Mesodermal cell (in vitro differentiated cells): ENCODE measurements at regions not wholly inside any gene's neighbourhood (a gene's known extent, or its start where the extent isn't known, plus 50 kb on each side); places are given as distances from the start of the nearest gene placed in this dataset.
"Not testable (repeated sequence)": the region's sequence is repeated elsewhere in the genome, so short reads cannot be mapped to it uniquely, and the experiment has no call there.

Source experiments
- H3K27ac ChIP-seq: 2 replicates; pipeline ENCODE4 v1.7.0; 2013; ENCODE audit warnings: mild to moderate bottlenecking, low read depth, low read length, moderate library complexity; ENCODE audit not compliant: severe bottlenecking
- H3K36me3 ChIP-seq: 2 replicates; pipeline ENCODE4 v1.7.1; 2013; ENCODE audit warnings: mild to moderate bottlenecking, low read length, moderate library complexity; ENCODE audit not compliant: control insufficient read depth, insufficient read depth
- H3K4me1 ChIP-seq: one replicate; pipeline ENCODE4 v1.7.1; 2013; ENCODE audit warnings: mild to moderate bottlenecking, low read length; ENCODE audit not compliant: insufficient read depth, control insufficient read depth, poor library complexity, severe bottlenecking
- H3K4me3 ChIP-seq: 2 replicates; pipeline ENCODE4 v1.7.0; 2013; ENCODE audit warnings: low read length, control low read depth, mild to moderate bottlenecking; ENCODE audit not compliant: insufficient read depth, poor library complexity, severe bottlenecking; ENCODE audit errors: extremely low read depth
- H3K9me3 ChIP-seq: 2 replicates; pipeline ENCODE4 v1.7.1; 2013; ENCODE audit warnings: mild to moderate bottlenecking, low read length, moderate library complexity; ENCODE audit not compliant: control insufficient read depth
- WGBS, 2 experiments: methylation state at CpG; one replicate each; pipeline ENCODE4 v1.1.5; 2013; ENCODE audit warnings: missing lambda C conversion rate in 2 of 2; ENCODE audit not compliant: insufficient coverage in 2 of 2; 5-methylcytosine and 5-hydroxymethylcytosine counted together

DNA sequence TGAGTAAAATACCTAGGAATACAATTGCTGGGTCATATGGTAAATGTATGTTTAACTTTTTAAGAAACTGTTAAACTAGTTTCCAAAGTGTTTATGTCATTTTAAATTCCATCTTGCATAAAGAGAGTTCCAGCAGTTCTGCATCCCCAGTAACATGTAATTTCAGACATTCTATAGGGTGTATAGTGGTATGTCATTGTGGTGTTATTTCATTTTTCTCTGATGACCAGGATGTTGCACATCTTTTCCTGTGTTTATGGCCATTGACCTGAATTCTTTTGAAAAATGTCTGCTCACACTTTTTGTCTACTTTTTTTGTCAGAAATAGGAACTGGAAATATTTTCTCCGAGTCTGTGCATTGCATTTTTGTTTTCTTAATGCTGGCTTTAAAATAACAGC, 128.9 kb downstream of the TMEM200A start:
- Histone ChIP-seq H3K4me1 (no peaks in the 10 kb centered on the region), H3K27ac (no peak overlapping the region), H3K36me3 (no peaks in the 10 kb centered on the region), H3K9me3 (no peaks in the 10 kb centered on the region), H3K4me3 (no peak overlapping the region)
- 60 to 100% methylated on average over 1 of the region's 1 CpG for WGBS, 2 experiments

DNA sequence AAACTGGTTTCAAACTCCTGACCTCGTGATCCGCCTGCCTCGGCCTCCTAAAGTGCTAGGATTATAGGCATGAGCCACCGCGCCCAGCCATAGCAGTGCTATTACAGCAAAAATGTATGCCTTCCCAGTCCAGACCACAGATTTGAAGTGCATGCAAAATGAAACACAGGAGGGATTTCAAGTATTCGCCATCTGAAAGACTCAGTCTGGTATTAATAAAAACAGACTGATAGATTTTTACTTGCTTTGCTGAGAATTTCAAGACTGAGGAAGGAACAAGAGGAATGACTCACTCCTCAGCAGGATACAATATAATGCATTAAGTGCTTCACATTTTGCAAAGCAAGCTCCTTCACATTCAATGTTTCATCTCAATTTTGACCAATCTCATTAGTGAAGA, 134.9 kb downstream of the TMEM200A start:
- no peaks in the 10 kb centered on the region for H3K4me1 ChIP-seq

DNA sequence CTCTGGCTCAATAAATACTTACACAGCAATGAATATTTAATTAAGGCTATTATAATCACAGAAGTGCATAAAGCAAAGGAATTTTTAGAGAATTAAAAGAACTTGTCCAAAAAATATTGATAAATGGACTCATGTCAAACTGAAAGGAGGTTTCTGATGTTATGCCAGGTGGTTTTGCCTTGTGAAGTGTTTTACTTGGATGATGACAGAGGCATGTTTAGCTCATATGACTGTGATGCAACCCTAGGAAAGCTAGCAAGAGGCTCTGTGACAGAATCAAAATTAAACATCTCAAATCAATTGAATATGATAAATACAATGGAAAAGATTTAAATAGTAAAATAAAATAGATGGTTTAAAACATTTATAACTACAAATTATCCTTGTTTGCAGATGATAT, 137.3 kb downstream of the TMEM200A start:
- no peak overlapping the region for H3K4me3 ChIP-seq
- H3K4me1 ChIP-seq, result no peaks in the 10 kb centered on the region
- no peaks in the 10 kb centered on the region for H3K9me3 ChIP-seq
- no peaks in the 10 kb centered on the region for H3K36me3 ChIP-seq
- H3K27ac ChIP-seq, result no peak overlapping the region

More for the DNA sequence above, 134.9 kb downstream of the TMEM200A start:
- Histone ChIP-seq H3K9me3 (no peaks in the 10 kb centered on the region), H3K36me3 (no peaks in the 10 kb centered on the region), H3K4me3 (no peak overlapping the region), H3K27ac (no peak overlapping the region)
- WGBS, 2 experiments, result 87 to 89% methylated on average over 5 to 6 of the region's 6 CpGs

DNA sequence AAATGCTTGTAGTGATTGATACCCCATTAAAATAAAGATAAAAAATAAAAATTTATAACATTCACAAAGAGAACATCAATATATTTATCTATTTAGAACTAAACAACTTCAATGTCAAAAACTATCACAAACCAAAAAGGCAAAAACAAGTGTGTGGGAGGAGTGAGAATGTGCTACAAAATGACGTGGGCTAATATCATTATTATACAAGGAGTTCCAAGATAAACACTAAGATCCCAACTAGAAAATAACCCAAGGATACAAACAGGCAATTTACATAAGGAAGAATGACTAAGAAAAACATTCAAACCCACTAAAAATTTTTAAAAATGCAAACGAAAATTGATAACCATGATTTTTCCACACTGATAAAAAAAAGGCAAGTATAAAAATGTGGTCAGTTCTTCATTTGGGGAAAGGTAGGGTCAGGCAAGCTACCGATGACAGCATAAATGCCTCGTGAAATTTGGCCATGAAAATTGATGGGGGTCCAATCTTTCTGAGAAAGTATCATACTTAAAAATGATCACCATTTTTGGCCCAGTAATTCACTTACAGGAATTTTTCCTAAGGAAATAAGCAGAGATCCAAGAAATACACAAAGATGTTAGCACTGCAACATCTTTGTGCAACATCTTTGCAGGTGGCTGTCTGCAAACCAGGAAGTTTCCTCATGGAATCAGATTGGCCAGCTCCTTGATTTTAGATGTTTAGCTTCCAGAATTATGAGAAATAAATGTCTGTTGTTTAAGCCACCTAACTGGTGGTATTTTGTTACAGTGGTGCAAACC, 140.2 kb downstream of the TMEM200A start:
- H3K36me3 ChIP-seq, result no peaks in the 10 kb centered on the region
- H3K4me1 ChIP-seq, result no peaks in the 10 kb centered on the region
- H3K27ac ChIP-seq, result no peak overlapping the region
- 83% methylated on average over 1 of the region's 4 CpGs; no CpG with 5 or more reads in 1 of the 2 experiments for WGBS, 2 experiments
- H3K4me3 ChIP-seq, result no peak overlapping the region
- H3K9me3 ChIP-seq, result no peaks in the 10 kb centered on the region

DNA sequence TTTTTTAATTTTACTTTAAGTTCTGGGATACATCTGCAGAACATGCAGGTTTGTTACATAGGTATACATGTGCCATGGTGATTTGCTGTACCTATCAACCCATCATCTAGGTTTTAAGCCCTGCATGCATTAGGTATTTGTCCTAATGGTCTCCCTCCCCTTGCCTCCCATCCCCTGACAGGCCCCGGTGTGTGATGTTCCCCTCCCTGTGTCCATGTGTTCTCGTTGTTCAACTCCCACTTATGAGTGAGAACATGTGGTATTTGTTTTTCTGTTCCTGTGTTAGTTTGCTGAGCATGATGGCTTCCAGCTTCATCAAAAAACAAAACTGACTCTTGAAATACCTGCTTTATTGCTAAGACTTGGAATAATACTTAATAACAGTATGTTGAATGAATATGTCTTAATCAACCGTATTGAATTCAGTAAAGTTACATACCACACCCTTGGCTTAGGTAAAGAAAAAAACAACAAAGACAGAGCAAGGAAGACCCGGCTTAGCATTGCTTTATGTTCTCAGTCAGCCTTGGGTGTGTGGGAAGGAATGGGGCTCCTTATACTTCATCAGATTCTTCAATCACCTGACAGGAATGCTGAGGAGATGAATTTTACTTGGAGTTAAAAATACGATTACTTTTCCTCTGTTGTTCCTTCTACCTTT, 141.3 kb downstream of the TMEM200A start:
- not testable (repeated sequence) for H3K9me3 ChIP-seq, H3K36me3 ChIP-seq, H3K27ac ChIP-seq, H3K4me1 ChIP-seq, H3K4me3 ChIP-seq
- 75 to 86% methylated on average over 1 of the region's 5 CpGs for WGBS, 2 experiments

DNA sequence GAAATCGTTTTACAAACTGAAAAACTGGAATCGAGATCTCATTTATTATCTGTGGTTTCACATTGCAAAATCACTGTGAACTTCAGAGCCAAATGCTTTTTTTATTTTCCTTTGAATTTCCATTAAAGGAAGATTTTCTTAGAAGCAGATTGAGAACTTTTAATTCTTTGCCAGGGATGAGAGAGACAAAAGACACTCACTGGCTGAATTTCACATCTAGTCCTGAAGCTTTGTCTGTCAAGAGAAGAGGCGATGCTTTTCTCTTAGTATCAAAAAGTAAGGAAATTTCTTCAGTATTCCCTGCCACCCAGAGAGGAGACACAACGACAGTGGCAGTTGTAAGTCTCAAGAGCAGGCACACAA, 141.8 kb downstream of the TMEM200A start:
- 58 to 75% methylated on average over 1 to 2 of the region's 4 CpGs for WGBS, 2 experiments

DNA sequence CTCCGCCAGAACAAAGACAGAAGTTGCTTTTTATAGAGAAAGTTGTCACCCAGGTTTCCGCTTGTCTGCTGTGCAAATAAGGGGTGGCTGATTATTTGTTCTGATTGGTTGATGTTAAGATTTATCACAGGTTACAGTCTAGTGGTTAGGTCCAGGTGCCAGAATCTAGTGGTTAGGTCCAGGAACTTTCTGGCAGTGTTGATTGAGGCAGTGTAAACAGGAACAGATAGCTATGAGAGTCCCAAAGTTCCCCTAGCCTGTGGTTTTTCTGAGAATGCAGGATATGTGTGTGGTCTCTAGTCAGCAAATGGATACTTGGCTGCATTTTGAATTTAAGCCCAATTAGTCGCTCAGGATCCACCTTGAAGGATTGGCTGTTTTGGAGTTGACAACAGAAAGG, 148.0 kb downstream of the TMEM200A start:
- 88 to 94% methylated on average over 3 of the region's 3 CpGs for WGBS, 2 experiments
- no peaks in the 10 kb centered on the region for H3K36me3 ChIP-seq

More for the DNA sequence above, 141.8 kb downstream of the TMEM200A start:
- Histone ChIP-seq H3K4me3 (no peak overlapping the region), H3K4me1 (no peaks in the 10 kb centered on the region), H3K36me3 (no peaks in the 10 kb centered on the region), H3K9me3 (no peaks in the 10 kb centered on the region), H3K27ac (no peak overlapping the region)

DNA sequence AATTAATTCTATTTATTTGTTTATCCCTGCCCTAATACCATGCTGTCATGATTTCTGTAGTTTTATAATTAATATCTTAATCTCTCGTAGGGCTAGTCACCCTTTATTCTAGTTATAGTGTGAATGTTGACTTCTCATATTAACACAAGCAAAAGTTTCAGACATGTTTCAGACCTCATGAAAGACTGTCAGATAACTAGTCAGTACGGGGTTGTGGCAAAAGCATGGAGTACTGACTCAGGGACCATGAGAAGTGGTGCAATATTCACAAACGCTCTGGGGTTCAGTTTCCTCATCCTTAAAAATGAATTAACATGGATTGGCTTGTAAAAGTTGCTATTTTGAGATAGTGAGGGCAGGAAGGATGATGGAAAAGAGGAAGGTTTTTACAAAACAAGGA, 148.9 kb downstream of the TMEM200A start:
- WGBS, 2 experiments, result 93% methylated on average over 2 of the region's 3 CpGs; no CpG with 5 or more reads in 1 of the 2 experiments
- no peaks in the 10 kb centered on the region for H3K36me3 ChIP-seq
- H3K4me3 ChIP-seq, result no peak overlapping the region
- no peaks in the 10 kb centered on the region for H3K9me3 ChIP-seq
- no peaks in the 10 kb centered on the region for H3K4me1 ChIP-seq
- no peak overlapping the region for H3K27ac ChIP-seq

More for the DNA sequence above, 148.0 kb downstream of the TMEM200A start:
- no peaks in the 10 kb centered on the region for H3K4me1 ChIP-seq
- H3K9me3 ChIP-seq, result no peaks in the 10 kb centered on the region
- H3K4me3 ChIP-seq, result no peak overlapping the region
- no peak overlapping the region for H3K27ac ChIP-seq

DNA sequence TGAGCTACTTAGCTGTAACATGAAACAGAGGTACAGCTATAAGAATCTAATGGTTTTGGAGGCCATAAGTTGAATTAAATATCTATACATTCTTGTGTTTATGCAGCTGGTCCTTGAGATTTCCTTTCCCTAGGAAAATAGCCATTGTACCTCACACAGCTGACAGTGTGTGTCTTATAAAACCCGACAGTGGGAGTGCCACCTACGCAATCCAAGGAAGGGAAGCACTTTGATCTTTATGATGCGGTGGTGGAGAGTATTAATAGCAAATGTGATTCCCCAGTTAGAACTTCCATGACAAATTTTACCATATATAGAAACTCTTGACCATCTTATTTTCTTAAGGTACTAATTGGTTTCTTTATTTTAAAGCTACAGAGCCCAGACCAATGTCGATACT, 149.5 kb downstream of the TMEM200A start:
- no peak overlapping the region for H3K27ac ChIP-seq
- H3K4me1 ChIP-seq, result no peaks in the 10 kb centered on the region
- H3K9me3 ChIP-seq, result no peaks in the 10 kb centered on the region
- no CpG with 5 or more reads among the region's 4 CpGs for WGBS, 2 experiments
- H3K36me3 ChIP-seq, result no peaks in the 10 kb centered on the region
- no peak overlapping the region for H3K4me3 ChIP-seq

DNA sequence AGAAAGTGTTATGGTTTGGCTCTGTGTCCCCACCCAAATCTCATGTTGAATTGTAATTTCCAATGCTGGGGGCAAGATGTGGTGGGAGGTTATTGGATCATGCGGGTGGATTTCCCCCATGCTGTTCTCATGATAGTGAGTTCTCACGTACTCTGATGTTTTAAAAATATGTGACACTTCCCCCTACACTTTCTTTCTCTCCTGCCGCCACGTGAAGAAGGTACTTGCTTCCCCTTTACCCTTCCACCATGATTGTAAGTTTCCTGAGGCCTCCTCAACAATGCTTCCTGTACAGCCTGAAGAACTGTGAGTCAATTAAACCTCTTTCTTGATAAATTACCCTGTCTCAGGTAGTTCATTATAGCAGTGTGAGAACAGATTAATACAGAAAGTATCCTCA, 150.8 kb downstream of the TMEM200A start:
- Histone ChIP-seq H3K9me3 (no peaks in the 10 kb centered on the region), H3K27ac (no peak overlapping the region)
- 64 to 92% methylated on average over 2 of the region's 4 CpGs for WGBS, 2 experiments

DNA sequence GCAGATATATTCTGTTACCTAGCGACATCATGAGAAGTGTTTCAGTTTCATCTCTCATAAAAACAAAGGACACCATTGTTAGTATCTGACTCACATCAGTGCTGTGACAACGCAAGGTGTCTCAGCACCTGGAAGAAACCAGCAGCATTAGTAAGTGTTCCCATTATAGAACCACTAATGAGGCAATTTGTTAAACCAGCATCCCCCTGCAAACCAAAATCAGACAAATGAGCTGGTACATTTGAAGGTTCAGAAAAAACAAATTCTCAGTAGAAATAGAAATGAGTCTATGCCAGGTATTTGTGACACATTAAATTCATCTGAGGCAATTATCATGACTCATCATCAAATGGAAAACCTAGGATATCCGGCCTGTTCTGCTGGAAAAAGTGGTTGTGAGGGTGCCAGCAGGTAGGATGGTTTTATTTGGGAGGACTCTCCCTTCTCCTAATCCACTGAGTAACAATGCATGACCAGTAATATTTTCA, 151.7 kb downstream of the TMEM200A start:
- H3K9me3 ChIP-seq, result no peaks in the 10 kb centered on the region
- no peak overlapping the region for H3K27ac ChIP-seq
- no peaks in the 10 kb centered on the region for H3K36me3 ChIP-seq
- no peak overlapping the region for H3K4me3 ChIP-seq
- 82% methylated on average over 2 of the region's 3 CpGs; no CpG with 5 or more reads in 1 of the 2 experiments for WGBS, 2 experiments
- no peaks in the 10 kb centered on the region for H3K4me1 ChIP-seq

More for the DNA sequence above, 150.8 kb downstream of the TMEM200A start:
- Histone ChIP-seq H3K4me3 (no peak overlapping the region), H3K4me1 (no peaks in the 10 kb centered on the region), H3K36me3 (no peaks in the 10 kb centered on the region)
